HCT116 (cell line): ENCODE measurements at regions not wholly inside any gene's neighbourhood (a gene's known extent, or its start where the extent isn't known, plus 50 kb on each side); places are given as distances from the start of the nearest gene placed in this dataset.

Experiments used
- ATAC-seq: fragments of 200-7000 bp; cut with Tn5 transposase; 2 replicates; pipeline ENCODE4 v1.9.1; 2020; ENCODE audit warnings: mild to moderate bottlenecking, moderate library complexity
- BruUV-seq: library from RNA; stranded (reverse); fragments of 400-500 nt; replicated peaks from 2 replicates; lab custom pipeline; 2021; lab: Mats Ljungman, UMichigan
- CTCF ChIA-PET: fragments of 300-600 bp; sonication (Branson Sonifier 250); formaldehyde crosslinking; loops from one replicate; lab custom pipeline; 2021; ENCODE audit warnings: antibody characterized with exemption; lab: Charles Lee
- POLR2A ChIA-PET: fragments of 300-600, 350-600 bp; sonication (Branson Sonifier 250); formaldehyde crosslinking; loops from one replicate; lab custom pipeline; 2021; ENCODE audit warnings: antibody characterized with exemption; lab: Charles Lee
- RAD21 ChIA-PET, 2 experiments: fragments of 300-600 bp; sonication (Branson Sonifier 250); formaldehyde crosslinking; loops; one replicate each; lab custom pipeline; 2023; ENCODE audit warnings: low total read pairs in 2 of 2; ENCODE audit not compliant: uncharacterized antibody in 2 of 2, unreplicated experiment in 2 of 2, low non-redundant PET in 1 of 2; lab: Charles Lee
- DNase-seq: peaks from one replicate; pipeline ENCODE4 v3.0.0-alpha.2; 2010; ENCODE audit warnings: low read depth, low spot score
- H2AFZ ChIP-seq: fragments of 200-600 bp; shearing (Covaris generic), sonication (generic); 2 replicates; pipeline ENCODE4 v1.6.1; 2017; ENCODE audit warnings: low read depth, mixed run types, mixed read lengths, antibody characterized with exemption, low read length; ENCODE audit not compliant: poor library complexity, severe bottlenecking
- H3K27ac ChIP-seq: 2 replicates; pipeline ENCODE4 v1.5.1; 2012; ENCODE audit warnings: low read depth, low read length
- H3K27me3 ChIP-seq: fragments of 200-600 bp; sonication (generic); 2 replicates; pipeline ENCODE4 v1.6.1; 2016; ENCODE audit warnings: mixed run types, low read length, mixed read lengths; ENCODE audit not compliant: insufficient read depth
- H3K36me3 ChIP-seq, 2 experiments: fragments of 200-500 bp in 1 of 2; fragments of 200-600 bp in 1 of 2; sonication (Bioruptor generic) in 1 of 2; sonication (generic) in 1 of 2; 2 replicates each; pipeline versions ENCODE4 v1.5.1 to v1.6.1; 2014 to 2016; ENCODE audit warnings: low read length in 2 of 2, inconsistent platforms in 1 of 2, mixed read lengths in 1 of 2, mixed run types in 1 of 2; ENCODE audit not compliant: insufficient read depth in 2 of 2, control insufficient read depth in 1 of 2
- H3K4me1 ChIP-seq, 2 experiments: fragments of 200-600 bp in 1 of 2; sonication (generic) in 1 of 2; 2 replicates each; pipeline versions ENCODE4 v1.5.1 to v1.6.1; 2012 to 2017; ENCODE audit warnings: low read length in 2 of 2, inconsistent platforms in 1 of 2, mild to moderate bottlenecking in 1 of 2, mixed read lengths in 1 of 2, mixed run types in 1 of 2, moderate library complexity in 1 of 2; ENCODE audit not compliant: insufficient read depth in 2 of 2, control insufficient read depth in 1 of 2
- H3K4me2 ChIP-seq: fragments of 200-600 bp; sonication (generic); 2 replicates; pipeline ENCODE4 v1.6.1; 2017; ENCODE audit warnings: mixed run types, low read length, mixed read lengths
- H3K4me3 ChIP-seq, 2 experiments: fragments of 200-600 bp in 1 of 2; sonication (generic) in 1 of 2; replicated peaks in 1 of 2; 2 replicates each; pipeline ENCODE4 v1.5.1; 2011 to 2016; ENCODE audit warnings: low read length in 2 of 2, control low read depth in 1 of 2, low read depth in 1 of 2, mild to moderate bottlenecking in 1 of 2, mixed read lengths in 1 of 2, mixed run types in 1 of 2
- H3K79me2 ChIP-seq: fragments of 200-600 bp; sonication (generic); 2 replicates; pipeline ENCODE4 v1.6.1; 2017; ENCODE audit warnings: mild to moderate bottlenecking, mixed run types, low read length, moderate library complexity, mixed read lengths; ENCODE audit not compliant: insufficient read depth
- H3K9ac ChIP-seq: fragments of 200-600 bp; sonication (generic); 2 replicates; pipeline ENCODE4 v1.6.1; 2016; ENCODE audit warnings: low read length, mixed read lengths
- H3K9me2 ChIP-seq: fragments of 200-600 bp; sonication (generic), shearing (Covaris generic); 2 replicates; pipeline ENCODE4 v1.6.1; 2017; ENCODE audit warnings: mixed run types, mild to moderate bottlenecking, moderate library complexity; ENCODE audit not compliant: insufficient read depth
- H3K9me3 ChIP-seq, 2 experiments: fragments of 200-500 bp in 1 of 2; fragments of 200-600 bp in 1 of 2; sonication (Bioruptor generic) in 1 of 2; sonication (generic) in 1 of 2; 2 replicates each; pipeline ENCODE4 v1.6.1; 2014 to 2017; ENCODE audit warnings: low read length in 2 of 2, mixed read lengths in 2 of 2, inconsistent platforms in 1 of 2, low read depth in 1 of 2, mild to moderate bottlenecking in 1 of 2, mixed run types in 1 of 2, moderate library complexity in 1 of 2; ENCODE audit not compliant: control insufficient read depth in 1 of 2, insufficient read depth in 1 of 2
- H4K20me1 ChIP-seq: fragments of 200-600 bp; sonication (generic), shearing (Covaris generic); 2 replicates; pipeline ENCODE4 v1.6.1; 2017; ENCODE audit warnings: mixed run types, mild to moderate bottlenecking, moderate library complexity; ENCODE audit not compliant: insufficient read depth
- EGR1 ChIP-seq: IDR thresholded peaks from 2 replicates; pipeline ENCODE4 v1.6.1; 2012; ENCODE audit warnings: low read depth
- ELF1 ChIP-seq: IDR thresholded peaks from 2 replicates; pipeline ENCODE4 v1.6.1; 2012; ENCODE audit warnings: low read depth, borderline replicate concordance
- JUND ChIP-seq: IDR thresholded peaks from 2 replicates; pipeline ENCODE4 v1.6.1; 2012
- REST ChIP-seq: IDR thresholded peaks from 2 replicates; pipeline ENCODE4 v1.6.1; 2012; ENCODE audit warnings: low read depth
- SIN3A ChIP-seq: IDR thresholded peaks from 2 replicates; pipeline ENCODE4 v1.6.1; 2012; ENCODE audit warnings: low read depth
- SP1 ChIP-seq: IDR thresholded peaks from 2 replicates; pipeline ENCODE4 v1.6.1; 2012; ENCODE audit warnings: low read depth
- YY1 ChIP-seq: IDR thresholded peaks from 2 replicates; pipeline ENCODE4 v1.6.1; 2011; ENCODE audit warnings: low read length, low read depth, moderate library complexity, mild to moderate bottlenecking; ENCODE audit not compliant: insufficient replicate concordance; ENCODE audit errors: extremely low read depth
- ZNF274 ChIP-seq: fragments of 200-500 bp; sonication (Bioruptor generic); IDR thresholded peaks from 2 replicates; pipeline ENCODE4 v1.6.1; 2014; ENCODE audit warnings: mild to moderate bottlenecking, low read depth, low read length, inconsistent platforms
- intact Hi-C: fragments of 100-400 bp; cut with micrococcal nuclease; formaldehyde crosslinking; loops from 2 replicates; pipeline ENCODE4 v1.10.0; 2022

DNA sequence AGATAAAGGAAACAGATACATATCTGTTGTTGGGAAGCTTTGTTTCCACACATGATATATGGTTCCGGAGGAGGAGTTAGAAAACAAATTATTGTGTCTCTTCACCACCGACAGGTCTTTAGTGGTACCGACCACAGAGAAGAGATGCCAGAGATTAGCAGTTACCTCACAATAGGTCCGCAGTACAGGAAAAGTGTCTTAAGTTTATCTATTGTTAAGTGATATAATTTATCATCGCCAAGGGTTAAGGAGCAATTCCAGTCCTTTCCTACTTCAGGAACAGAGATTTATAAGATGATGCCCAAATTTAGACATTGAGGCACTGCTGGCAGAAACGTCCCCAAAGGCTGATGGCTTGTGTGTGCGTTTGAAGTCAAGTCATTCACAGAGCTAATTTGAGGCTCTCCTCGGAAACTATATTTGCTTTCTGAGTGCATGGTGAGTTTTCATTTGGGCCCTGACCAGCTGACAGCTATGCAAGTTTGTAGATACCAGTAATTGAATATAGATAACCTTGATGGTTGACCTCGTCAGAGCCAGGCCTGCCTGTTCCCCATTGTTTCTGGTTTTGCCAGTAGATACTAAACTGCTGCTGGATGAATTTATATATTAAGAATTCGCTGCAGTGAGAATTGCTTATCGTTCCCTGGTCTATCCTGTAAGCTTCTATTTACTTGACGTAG is 196.4 kb upstream of the IRX3 start (continued):
- TF ChIP-seq REST (no peak), SIN3A (no peak), SP1 (no peak), ELF1 (no peak), YY1 (no peak), EGR1 (no peak), JUND (no peak)
- TF ChIP-seq, all 23 proteins: peak for 0

- ChIA-PET POLR2A (no interaction called here), CTCF (no interaction called here), RAD21 (no interaction called here)
- H3K27me3 ChIP-seq = peaks cover 30% of the 10 kb centered on the region
- H3K9ac ChIP-seq = no peak overlapping the region
- no peak for DNase-seq
- no peaks in the 10 kb centered on the region for H3K36me3 ChIP-seq
- TF ChIP-seq ELF1 (no peak), ZNF274 (no peak), SIN3A (no peak)
- no peak for ATAC-seq
- H3K9me2 ChIP-seq = no peaks in the 10 kb centered on the region
- no peaks in the 10 kb centered on the region for H4K20me1 ChIP-seq
- H3K27ac ChIP-seq = no peak overlapping the region
- no peaks in the 10 kb centered on the region for H3K79me2 ChIP-seq
- no peaks in the 10 kb centered on the region for H3K4me1 ChIP-seq
- no peak overlapping the region for H2AFZ ChIP-seq
- H3K4me2 ChIP-seq = no peak overlapping the region
- no peaks in the 10 kb centered on the region for H3K9me3 ChIP-seq
- no peak overlapping the region for H3K4me3 ChIP-seq
- no TSS peak for BruUV-seq
- intact Hi-C loops = no loop called here
Observed at GRCh38 chr16:54480429-54480828, 193.8 kb upstream of the IRX3 start.
